GM06990 (cell line): ENCODE measurements at regions not wholly inside any gene's neighbourhood (a gene's known extent, or its start where the extent isn't known, plus 50 kb on each side); places are given as distances from the start of the nearest gene placed in this dataset.

Experiments
- DNase-seq: peaks from one replicate; pipeline ENCODE4 v3.0.0-alpha.2; 2011; ENCODE audit not compliant: insufficient read length; ENCODE audit errors: extremely low read depth
- H3K27me3 ChIP-seq: replicated peaks from 2 replicates; pipeline ENCODE4 v1.6.0; 2011; ENCODE audit warnings: low read length; ENCODE audit not compliant: control insufficient read depth, insufficient read depth
- H3K36me3 ChIP-seq: 2 replicates; pipeline ENCODE4 v1.5.1; 2011; ENCODE audit warnings: low read length; ENCODE audit not compliant: control insufficient read depth, insufficient read depth
- H3K4me3 ChIP-seq: replicated peaks from 2 replicates; pipeline ENCODE4 v1.5.1; 2011; ENCODE audit warnings: low read depth, mild to moderate bottlenecking, control low read depth, low read length
- TF ChIP-seq, protein P1 (sequence below): IDR thresholded peaks from 2 replicates; pipeline ENCODE4 v1.5.1; 2011; ENCODE audit warnings: low read length, control low read depth, mild to moderate bottlenecking, inconsistent platforms; ENCODE audit not compliant: insufficient read depth, poor library complexity, severe bottlenecking

DNA sequence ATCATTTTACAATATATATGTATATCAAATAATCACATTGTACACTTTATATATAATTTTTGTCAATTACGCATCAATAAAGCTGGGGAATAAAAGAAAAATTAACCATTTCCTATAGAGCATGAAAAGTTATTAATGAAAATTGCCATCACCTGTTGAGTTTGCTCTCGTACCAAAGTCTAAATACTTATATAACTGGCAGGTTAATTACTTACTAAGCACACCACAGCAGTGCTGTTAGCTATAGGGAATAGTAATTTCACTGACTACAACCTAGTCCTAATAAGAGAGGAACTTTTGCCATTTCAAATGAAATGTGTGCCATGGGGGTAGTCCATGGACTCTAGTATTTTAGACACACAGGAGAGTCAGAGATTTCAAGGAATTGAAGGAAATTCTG, 176.9 kb upstream of the COL1A2 start:
- H3K4me3 ChIP-seq, result no peak overlapping the region
- no peak for DNase-seq
- H3K27me3 ChIP-seq, result no peaks in the 10 kb centered on the region
- H3K36me3 ChIP-seq, result no peaks in the 10 kb centered on the region
- TF ChIP-seq, protein P1, sequence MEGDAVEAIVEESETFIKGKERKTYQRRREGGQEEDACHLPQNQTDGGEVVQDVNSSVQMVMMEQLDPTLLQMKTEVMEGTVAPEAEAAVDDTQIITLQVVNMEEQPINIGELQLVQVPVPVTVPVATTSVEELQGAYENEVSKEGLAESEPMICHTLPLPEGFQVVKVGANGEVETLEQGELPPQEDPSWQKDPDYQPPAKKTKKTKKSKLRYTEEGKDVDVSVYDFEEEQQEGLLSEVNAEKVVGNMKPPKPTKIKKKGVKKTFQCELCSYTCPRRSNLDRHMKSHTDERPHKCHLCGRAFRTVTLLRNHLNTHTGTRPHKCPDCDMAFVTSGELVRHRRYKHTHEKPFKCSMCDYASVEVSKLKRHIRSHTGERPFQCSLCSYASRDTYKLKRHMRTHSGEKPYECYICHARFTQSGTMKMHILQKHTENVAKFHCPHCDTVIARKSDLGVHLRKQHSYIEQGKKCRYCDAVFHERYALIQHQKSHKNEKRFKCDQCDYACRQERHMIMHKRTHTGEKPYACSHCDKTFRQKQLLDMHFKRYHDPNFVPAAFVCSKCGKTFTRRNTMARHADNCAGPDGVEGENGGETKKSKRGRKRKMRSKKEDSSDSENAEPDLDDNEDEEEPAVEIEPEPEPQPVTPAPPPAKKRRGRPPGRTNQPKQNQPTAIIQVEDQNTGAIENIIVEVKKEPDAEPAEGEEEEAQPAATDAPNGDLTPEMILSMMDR, result no peak

DNA sequence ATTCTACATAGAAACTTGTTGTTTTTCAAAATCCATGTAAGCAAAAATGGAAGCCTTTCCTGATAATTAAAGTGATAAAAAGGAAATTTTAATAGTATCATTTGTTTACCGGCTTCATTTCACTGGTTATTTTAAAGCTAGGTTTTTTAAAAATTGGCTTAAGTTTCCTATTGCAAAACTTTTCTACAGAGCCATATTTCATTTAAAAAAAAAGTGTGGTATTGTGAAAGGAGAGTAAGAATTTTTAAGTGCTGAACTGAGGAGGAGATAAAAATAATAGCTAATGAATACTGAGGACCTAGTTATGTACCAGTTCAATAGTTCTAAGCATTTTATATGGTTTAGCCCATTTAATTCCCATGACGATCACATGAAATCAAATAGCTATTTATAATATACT, 172.2 kb upstream of the COL1A2 start:
- TF ChIP-seq, protein P1, result no peak
- Histone ChIP-seq H3K4me3 (no peak overlapping the region), H3K27me3 (no peaks in the 10 kb centered on the region), H3K36me3 (no peaks in the 10 kb centered on the region)
- DNase-seq, result no peak

DNA sequence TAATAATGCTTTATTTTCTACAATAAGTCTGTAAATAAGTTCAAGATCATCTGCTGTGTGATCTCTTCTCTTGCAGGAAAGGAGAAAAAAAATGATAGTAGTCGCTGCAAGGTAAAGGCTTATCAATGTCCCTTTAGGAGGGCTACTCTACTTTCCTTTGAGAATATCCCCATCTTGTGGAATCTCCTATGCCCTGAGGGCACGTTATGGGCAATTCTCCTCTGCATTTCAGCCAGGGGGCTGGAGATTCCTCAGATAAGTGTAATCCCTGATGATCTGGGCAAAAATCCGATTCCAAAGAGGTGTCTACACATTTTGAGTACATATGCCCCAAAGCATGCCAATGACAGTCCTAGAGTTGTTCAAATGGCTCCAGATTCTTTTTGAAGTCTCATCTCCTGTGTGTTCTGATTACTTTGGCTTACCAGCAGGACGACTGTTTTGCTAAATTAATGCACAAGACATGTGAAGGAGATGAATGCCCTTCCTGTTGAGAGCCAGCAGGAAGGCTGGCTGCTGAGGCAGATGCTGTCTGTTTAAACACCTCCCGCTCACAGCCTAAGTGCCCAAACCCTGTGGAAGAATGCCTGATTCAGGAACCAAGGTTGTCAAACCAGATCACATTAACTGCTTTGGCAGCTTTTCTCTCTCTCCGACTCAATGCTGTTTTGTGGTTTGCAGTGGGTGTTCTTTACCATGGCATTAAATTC, 171.2 kb upstream of the COL1A2 start:
- H3K36me3 ChIP-seq, result no peaks in the 10 kb centered on the region
- H3K4me3 ChIP-seq, result no peak overlapping the region
- DNase-seq, result no peak
- no peaks in the 10 kb centered on the region for H3K27me3 ChIP-seq
- TF ChIP-seq, protein P1, result peak; percentile 39

DNA sequence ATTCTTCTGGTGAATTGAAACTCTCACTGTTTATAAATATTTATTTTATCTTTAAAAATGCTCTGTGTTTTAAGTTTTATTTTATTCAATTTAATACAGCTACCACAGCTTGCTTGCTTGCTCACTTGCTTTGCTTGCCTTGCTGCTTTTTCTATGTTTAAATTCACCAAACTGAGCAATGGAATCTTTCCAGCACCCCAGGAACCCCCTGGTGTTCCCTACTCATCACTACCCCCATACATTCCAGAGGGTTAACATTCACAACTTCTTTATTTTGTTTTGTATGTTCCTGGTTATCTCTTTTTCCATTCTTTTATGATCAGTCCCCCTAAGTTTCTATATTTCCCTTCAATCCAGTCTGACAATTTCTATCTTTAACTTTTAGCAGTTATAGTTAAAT, 166.5 kb upstream of the COL1A2 start:
- no peak for DNase-seq
- no peaks in the 10 kb centered on the region for H3K27me3 ChIP-seq
- H3K4me3 ChIP-seq, result no peak overlapping the region
- TF ChIP-seq, protein P1, result no peak
- H3K36me3 ChIP-seq, result no peaks in the 10 kb centered on the region

DNA sequence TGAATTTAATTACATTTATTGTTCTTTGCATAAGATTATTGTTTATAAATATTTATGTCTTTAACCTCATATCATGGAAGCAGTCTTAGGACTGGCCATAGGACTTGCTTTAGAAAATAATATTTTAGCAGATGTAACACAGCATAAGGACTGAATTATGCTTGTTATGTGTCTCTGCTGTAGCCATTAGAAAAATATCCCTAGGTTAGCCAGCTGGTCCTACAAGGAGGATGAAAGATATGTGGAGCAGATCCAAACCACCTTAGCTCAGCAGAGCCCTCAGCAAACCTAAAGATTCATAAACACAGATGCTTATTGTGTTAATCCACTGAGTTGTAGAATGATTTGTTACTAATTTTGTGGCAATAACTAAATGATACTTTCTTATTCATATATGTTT, 166.0 kb upstream of the COL1A2 start:
- TF ChIP-seq, protein P1, result no peak
- Histone ChIP-seq H3K36me3 (no peaks in the 10 kb centered on the region), H3K4me3 (no peak overlapping the region), H3K27me3 (no peaks in the 10 kb centered on the region)
- DNase-seq, result no peak

DNA sequence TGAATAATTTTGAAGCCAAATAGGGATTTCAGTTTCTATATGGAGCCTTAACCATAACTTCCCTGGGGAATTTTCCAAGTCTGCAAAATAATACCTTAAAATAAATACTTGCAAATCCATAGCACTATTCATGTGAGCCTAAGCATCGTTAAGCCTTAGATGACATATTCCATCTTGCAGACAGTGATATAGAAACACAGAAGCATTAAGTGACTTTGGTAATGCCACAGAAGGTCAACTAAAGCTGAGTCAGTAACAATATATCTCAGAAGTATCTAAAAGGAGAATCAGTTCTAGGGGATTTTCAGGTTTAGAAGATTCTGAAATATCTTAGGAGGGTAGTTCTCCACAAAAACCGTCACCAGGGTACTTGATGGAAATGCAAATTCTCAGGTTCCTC, 163.4 kb upstream of the COL1A2 start:
- Histone ChIP-seq H3K36me3 (no peaks in the 10 kb centered on the region), H3K4me3 (no peak overlapping the region), H3K27me3 (no peaks in the 10 kb centered on the region)
- TF ChIP-seq, protein P1, result no peak
- DNase-seq, result no peak
